Hepatocyte (in vitro differentiated cells): ENCODE measurements at regions not wholly inside any gene's neighbourhood (a gene's known extent, or its start where the extent isn't known, plus 50 kb on each side); places are given as distances from the start of the nearest gene placed in this dataset.

ENCODE experiments used
- CTCF ChIP-seq: fragments of 200-600 bp; sonication (generic); IDR thresholded peaks from 2 replicates; pipeline ENCODE4 v1.5.1; 2016; ENCODE audit warnings: antibody characterized with exemption, mild to moderate bottlenecking; ENCODE audit not compliant: poor library complexity
- EZH2 ChIP-seq: fragments of 200-600 bp; sonication (generic); IDR thresholded peaks from 2 replicates; pipeline ENCODE4 v1.6.1; 2016; ENCODE audit warnings: antibody characterized with exemption, mild to moderate bottlenecking, borderline replicate concordance
- EZH2phosphoT487 ChIP-seq: fragments of 200-600 bp; sonication (generic); IDR thresholded peaks from one replicate; pipeline ENCODE4 v1.6.1; 2018; ENCODE audit warnings: antibody characterized with exemption, mild to moderate bottlenecking, low read depth, moderate library complexity; ENCODE audit not compliant: unreplicated experiment, severe bottlenecking

- TF ChIP-seq CTCF, result no peak
- no peak for TF ChIP-seq EZH2phosphoT487
- no peak for TF ChIP-seq EZH2
These were observed 123.1 kb upstream of the NCKAP5 start for GRCh38 chr2:133691336-133691735.
